ENCODE measurements at regions not wholly inside any gene's neighbourhood (a gene's known extent, or its start where the extent isn't known, plus 50 kb on each side); places are given as distances from the start of the nearest gene placed in this dataset.

DNA sequence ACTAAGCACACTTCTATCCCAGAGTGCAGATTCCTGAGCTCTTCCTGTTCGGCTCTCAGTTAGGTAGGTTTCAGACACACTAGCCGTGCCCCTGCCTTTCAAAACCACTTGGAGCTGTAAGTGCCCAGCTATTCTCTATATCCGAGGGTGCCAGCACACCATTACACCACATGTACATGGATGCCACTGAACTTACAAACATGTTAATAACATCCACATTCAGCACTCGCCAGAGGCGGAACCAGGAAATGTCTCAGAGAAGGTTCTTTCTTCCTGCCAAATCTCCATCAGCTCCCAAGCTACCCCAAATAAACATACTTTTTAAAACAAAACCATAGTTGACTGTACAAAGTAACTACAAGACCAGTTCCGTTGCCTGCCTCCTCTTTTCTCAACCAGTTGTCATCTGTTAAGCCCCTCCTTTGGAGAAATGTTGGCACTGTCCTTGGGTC is 78.4 kb upstream of the CTTNBP2NL start:
- no peak for DNase-seq (ENCODE audit: low read depth in 2 of 2)

GRCh38 chr1:112318263-112318662 is 77.8 kb upstream of the CTTNBP2NL start:
- DNase-seq (ENCODE audit: low read depth in 2 of 2), result no peak

- no peak for DNase-seq (ENCODE audit: low read depth in 2 of 2)
Measured at GRCh38 chr1:112318698-112319370, 77.2 kb upstream of the CTTNBP2NL start.

GRCh38 chr1:112319371-112320040 is 76.5 kb upstream of the CTTNBP2NL start:
- DNase-seq (ENCODE audit: low read depth in 2 of 2), result no peak

- no peak for DNase-seq (ENCODE audit: low read depth in 2 of 2)
Measured at GRCh38 chr1:112320058-112320457, 76.0 kb upstream of the CTTNBP2NL start.

DNA sequence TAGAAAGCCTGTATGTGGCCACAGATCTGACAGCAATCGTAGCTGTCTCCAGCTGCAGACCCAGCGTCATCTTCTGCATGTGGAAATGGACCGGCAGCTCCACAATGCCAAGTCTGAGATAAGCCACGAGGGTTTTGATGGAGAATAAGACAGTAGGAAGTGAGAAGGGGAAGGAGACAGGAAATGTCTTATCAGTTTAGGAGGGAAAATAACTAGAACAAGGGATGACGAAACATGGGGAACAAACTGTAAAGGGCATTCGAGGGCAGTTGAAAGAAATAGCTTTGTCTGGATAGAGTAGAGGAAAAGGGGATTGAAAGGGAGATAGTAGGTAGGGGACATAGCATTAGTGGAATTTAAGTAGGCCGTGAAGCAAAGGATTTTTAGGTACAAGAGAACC is 74.0 kb upstream of the CTTNBP2NL start:
- DNase-seq (ENCODE audit: low read depth in 2 of 2), result no peak

DNA sequence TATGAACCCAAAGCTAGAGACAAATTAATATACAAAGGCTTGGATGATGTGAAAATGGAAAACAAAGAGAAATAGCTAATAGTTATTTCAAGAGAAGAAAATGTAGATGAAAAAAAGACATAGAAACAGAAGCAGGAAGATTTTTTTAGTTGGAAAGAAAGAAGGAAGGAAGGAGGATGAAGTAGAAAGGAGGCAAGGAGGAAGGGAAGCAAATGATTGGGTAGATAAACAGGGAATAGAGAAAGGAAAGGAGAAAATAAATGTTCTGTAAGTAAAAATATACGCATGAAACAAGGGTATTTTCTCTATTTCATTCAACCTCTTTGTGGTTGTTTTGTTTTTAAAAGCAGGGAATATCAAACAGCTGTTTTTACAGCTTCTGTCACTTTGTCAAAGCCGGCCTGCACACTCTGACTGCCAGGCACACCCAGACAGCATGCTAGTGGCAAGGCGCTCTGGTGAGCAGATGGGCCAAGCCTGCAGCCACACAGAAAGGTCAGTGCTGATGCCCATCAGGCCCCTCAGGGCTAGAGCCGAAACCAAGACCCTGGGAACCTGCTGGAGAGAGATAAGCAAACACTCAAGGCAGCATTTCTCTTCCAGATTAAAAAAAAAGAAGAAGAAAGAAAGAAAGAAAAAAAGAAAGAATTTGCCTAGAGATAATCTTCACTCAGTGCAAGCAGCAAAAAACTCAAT is 72.9 kb upstream of the CTTNBP2NL start:
- no peak for DNase-seq (ENCODE audit: low read depth in 2 of 2)

DNA sequence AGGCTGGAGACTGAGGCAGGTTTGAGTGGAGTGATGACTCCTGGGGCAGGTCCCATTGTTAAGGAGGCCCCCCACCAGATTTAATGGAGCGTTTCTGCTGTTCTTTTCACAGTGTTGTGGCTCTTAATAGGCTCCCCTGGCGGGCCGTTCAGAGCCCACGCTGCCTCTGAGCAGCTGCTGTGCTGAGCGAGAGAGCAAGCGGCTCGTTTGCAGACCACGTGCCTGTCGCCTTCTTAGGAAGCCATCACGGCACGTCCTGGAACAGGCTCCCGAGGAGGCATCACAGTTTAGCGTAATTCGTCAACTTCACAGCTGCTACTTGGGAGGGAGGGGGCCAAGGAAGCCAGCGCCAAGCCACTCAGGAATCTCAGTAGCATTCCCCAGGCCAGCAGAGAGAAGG is 70.5 kb upstream of the CTTNBP2NL start:
- DNase-seq (ENCODE audit: low read depth in 2 of 2), result no peak

DNA sequence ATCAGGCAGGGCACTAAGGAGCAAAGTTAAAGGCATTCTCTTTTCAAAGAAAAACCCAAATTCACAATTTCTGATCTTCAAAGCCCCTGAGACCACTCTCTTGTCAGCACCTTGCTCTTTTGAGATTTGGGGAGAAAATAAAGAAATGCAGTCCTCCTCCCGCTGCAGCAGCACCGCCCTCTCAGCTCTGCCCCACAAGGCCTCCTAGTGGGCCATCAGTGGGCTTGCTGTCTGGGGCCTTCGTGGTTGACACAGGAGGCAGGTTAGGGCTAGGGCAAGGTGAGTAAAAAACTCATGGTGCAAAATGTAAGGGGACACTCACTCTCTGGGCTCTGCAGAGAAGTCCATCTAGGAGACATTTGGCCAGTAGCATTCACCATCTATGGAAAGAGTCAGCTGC is 67.4 kb upstream of the CTTNBP2NL start:
- DNase-seq (ENCODE audit: low read depth in 2 of 2), result no peak

- DNase-seq (ENCODE audit: low read depth in 2 of 2), result no peak
Measured at GRCh38 chr1:112332176-112333150, 63.6 kb upstream of the CTTNBP2NL start.

DNA sequence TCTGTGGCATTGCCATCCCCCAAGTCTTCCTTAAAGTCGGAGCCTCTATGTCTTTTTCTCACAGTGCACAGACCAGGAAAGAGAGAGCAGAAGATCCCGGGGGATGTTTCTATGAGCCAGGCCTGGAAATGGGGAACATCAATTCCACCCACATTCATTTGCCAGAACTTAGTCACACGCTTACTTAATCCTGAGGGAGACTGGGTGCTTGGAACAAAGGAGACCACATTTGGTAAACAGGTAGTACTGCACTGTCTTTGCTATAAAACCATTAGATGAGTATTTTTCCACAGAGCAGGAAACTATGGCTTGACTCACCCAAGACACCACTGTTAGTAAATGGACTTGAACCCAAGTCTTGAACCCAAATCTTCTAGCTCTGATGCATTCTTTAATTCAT is 60.7 kb upstream of the CTTNBP2NL start:
- DNase-seq (ENCODE audit: low read depth in 2 of 2), result no peak

DNA sequence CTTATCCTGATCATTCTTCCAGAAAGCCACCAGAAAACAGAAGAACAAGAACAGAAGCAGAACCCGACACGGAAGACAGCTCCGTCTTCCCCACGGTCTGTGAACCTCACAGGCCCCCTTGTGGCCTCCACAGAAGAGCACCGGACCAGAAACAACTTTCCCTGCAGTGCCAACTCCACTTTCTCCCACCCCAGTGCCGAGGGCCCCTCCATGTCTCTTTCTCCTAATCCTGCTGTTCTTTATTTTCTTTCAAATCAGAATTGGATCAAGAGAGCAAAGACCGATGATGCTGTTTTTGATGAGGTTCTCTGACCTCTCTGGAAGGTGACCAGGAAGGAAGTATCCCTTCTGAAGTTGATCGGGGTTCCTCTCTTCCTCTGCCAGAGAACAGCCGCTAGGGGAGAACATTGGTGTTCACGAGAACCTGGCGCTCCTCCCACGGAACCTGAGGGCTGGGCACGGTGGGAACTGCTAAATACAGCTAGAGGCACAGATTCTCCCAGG is 58.9 kb upstream of the CTTNBP2NL start:
- no peak for DNase-seq (ENCODE audit: low read depth in 2 of 2)

- DNase-seq (ENCODE audit: low read depth in 2 of 2), result no peak
Measured at GRCh38 chr1:112341986-112342385, 54.0 kb upstream of the CTTNBP2NL start.

GRCh38 chr1:112342558-112342957 is 53.5 kb upstream of the CTTNBP2NL start:
- no peak for DNase-seq (ENCODE audit: low read depth in 2 of 2)

DNA sequence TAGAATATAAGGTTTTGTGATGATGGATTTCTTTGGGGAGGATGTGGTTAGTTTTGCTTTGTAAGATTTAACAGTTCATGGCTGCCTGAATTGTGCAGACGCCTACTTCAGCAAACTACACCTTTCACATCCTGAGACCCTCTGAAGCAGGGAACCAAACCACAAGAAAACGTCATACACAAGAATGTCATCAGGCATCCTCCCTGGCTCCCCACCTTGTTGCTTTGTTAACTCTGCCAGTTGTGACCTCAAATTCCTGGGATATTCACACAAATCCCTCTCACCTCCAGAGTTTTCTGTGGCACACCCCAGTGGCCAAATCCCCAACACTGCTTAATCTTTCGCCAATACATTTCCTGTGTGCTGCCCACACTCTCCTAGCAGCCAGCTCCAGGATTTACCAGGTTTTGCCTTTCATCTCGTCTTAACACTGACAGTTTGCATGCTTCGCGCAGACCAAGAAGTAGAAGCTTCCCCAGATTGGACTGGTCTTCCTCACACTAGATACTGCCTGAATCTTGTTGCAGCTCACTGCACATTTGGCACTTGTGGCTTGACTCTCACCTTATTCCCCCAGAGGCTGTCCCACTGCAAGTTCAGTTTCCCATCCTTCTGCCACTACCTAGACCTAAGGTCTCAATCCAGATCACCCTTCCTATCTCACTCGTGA is 51.1 kb upstream of the CTTNBP2NL start:
- DNase-seq (ENCODE audit: low read depth in 2 of 2), result no peak
